RKO (cell line): ENCODE measurements at regions not wholly inside any gene's neighbourhood (a gene's known extent, or its start where the extent isn't known, plus 50 kb on each side); places are given as distances from the start of the nearest gene placed in this dataset.
"Not testable (repeated sequence)": the region's sequence is repeated elsewhere in the genome, so short reads cannot be mapped to it uniquely, and the experiment has no call there.

Experiments used
- DNase-seq: peaks from one replicate; pipeline ENCODE4 v3.0.0-alpha.2; 2016; ENCODE audit warnings: low spot score

- no peak for DNase-seq
These were observed 91.3 kb upstream of the COPS8 start for GRCh38 chr2:236994361-236994760.

DNA sequence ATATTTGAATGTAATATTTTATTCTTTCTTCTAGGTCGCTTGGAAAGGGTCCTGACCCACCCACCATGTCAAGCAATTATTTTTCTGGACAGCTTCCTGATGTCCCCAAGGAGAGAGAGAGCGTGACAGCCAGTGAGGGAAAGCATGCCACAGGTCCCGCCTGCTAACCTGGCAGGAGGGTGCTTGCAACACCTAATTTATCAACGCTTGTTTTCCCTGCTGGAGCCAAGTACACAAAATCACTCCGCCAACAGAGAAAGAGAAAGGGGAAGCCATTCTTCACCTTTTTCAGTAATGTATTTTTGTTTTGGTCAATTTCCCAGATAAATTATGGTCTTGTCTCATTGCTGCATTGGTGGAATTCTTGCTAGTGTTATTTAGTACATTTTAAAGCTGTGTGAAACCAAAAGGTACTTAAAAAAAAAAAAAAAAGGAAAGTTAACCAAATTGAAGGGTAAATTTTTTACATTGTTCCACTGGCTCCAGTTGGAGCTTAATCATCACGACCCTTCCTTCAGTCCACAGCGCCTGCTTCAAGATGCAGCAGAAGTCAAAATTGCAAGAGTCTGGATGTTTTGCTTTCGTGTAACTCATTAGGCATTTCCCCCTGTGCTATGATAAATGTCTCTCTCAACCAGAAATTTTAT is 88.5 kb upstream of the COPS8 start:
- no peak for DNase-seq

DNA sequence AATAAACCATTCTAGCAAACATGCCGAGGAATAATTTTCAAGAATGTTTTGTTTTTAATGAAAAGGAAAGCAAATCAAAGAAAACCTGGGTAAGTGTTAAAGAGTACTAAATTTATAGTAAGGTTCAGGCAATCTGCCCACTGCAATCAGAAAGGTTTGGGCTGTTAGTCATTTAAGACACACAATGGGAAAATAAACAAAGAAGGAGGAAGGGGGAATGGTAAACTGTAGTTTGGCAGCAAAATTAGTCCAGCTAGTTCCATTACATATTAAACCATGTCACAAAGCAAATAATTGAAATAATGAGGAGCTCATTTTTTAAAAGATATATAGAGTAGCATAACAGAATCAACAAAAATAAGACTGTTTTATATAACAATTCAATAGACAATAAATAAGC is 87.5 kb upstream of the COPS8 start:
- no peak for DNase-seq

DNA sequence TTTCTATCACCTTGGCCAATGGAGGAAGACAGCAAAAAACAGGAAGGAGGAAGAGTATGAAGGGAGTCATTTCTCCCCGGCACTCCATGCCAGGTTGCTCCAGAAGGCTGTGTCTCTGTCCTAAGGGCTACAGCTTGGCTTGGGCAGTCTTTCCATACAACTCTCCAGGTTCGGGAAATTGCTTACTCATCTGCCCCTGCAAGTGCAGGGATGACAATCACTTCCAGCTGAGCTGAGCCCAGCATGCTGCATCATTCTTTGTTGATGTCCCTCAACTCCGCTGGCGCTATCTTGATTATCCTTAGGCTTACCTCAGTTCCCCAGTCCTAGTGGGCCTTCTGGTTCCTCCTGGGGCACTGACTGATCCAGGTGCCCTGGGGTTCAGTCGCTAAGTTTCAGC is 86.9 kb upstream of the COPS8 start:
- no peak for DNase-seq

DNA sequence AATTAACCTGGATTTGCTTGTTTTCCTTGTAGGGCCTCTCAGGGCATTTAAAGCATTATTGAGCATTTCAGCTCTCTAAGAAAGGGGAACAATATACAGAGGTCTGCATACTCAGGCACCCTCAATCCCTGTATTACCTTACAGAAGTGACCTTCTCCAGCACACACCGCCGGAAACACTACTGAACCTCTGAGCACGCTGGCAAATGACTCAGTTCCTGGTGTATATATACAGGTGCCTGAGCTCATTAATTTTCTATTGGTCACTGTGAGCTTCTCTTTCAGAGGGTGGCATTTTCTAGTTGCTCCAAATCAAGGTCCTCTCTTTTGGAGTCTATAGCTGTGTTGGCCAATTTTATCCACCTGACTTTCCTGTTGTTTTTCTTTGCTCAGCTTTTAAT is 85.2 kb upstream of the COPS8 start:
- no peak for DNase-seq

GRCh38 chr2:237005341-237005740 is 80.3 kb upstream of the COPS8 start:
- DNase-seq, result not testable (repeated sequence)

DNA sequence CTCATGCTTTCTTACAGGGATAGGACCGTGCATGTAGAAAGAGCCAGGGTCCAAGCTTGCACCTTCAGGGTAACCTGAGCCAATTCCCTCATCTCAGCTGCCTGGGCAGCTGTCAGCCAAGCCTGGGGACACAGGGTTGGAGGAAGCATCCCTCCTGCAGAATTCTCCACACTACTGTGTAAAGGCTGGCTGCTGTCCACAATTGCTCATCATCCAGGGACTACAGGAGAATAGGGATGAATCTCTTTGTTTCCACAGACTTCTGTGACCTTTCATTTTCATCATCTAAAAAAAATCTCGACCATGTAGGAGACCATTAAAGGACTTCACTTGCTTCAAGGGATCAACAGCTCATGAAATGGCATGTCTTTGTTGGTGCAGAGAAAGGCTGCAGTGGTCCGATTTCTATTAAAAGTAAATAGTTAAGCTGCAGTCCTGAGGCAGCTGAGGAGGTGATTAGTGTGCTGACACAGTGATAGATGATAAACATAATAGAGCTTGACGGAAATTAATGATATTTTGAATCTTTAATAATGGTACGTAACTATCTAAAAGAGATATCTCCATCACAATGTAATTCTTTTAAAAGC is 74.4 kb upstream of the COPS8 start:
- DNase-seq, result no peak

DNA sequence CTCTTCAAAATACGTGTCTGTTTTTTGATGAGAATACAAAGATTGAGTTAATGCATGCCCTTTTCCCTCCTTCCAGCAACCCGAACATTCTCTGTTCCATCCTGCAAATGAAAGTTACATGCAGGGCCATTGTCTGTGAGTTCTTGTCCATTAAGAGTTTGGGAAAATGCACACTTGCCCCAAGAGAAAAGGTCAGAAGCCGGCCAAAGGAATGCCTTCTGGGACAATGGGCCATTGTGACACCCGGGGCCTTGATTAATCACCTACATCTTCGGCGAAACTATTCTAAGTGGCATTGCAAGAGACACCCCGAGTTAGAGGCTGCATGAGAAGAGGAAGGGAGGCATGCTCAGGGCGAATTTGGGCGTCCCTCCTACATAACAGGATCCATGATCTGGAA is 73.7 kb upstream of the COPS8 start:
- no peak for DNase-seq

GRCh38 chr2:237012577-237013267 is 73.0 kb upstream of the COPS8 start:
- no peak for DNase-seq

DNA sequence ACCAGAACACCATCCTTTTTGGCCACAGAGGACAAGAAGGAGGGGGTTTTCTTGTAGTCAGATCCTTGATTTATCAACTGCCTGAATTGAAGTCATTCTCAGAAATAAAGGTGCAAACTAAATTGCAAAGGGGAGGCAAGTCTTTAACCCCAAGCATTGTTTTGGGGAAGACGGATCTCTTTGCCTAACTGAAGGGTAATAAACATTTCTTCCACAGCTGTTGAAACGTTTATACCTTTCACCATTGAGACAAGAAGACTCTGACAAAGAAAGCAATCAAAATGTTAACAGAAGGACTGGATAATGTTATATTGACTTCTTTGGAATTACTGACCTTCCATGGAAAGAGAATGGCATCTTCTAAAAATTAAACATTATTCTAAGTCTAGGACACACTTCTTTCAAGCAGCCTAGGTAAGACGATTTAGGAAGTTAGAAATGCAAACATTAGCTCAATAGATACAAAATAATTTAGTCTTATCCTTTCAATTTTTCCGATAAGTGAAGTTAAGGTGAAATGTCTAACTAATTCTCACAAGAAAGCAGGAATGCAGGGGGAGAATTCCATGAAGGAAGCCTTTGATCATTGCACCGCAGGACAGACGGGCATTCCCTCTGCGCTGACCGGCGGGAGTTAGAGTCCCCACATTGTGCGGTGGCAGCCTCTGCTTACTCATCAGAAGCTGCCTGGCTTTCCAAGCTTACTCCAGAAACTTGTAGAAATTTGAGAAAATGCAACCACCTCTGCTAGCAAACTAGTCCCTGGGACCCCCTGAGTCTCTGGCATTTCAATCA is 69.4 kb upstream of the COPS8 start:
- DNase-seq, result no peak

GRCh38 chr2:237020090-237020489 is 65.6 kb upstream of the COPS8 start:
- no peak for DNase-seq

- no peak for DNase-seq
These were observed 63.2 kb upstream of the COPS8 start for GRCh38 chr2:237022533-237022932.

- DNase-seq, result no peak
These were observed 61.4 kb upstream of the COPS8 start for GRCh38 chr2:237024255-237024654.

DNA sequence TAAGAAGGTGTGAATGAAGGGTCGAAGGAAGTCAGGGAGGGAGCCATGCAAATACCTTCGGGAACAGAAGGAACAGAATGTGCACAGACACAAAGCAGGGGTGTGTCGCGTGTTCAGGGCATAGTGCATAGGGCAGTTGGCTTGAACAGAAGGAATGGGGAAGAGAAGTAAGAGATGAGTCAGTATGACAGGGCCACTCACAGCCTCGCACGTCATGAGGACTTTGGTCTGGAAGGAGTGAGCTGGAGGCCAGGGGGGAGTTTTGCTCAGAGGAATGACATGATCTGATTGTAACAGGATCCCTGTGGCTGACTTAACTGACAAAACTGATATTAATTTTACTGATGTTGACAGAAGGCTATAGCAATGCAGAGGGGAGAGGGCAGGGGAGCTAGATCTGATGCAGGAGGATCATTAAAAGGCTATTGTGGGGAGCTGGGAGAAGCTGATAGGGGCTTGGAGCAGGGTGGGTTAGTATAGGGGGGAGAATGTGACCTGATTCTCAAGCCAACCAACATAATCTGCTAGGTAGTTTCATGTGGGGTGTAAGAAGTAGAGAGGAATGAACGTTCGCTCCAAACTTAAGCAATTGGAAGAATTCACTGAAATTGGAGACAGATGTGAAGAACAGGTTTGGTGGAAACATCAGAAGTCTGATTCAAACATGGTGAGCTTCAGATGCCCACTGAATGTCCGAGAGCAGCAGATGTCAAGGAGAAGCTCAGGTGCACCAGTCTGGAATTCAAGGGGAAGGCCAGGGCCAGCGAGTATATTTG is 60.4 kb upstream of the COPS8 start:
- peak; percentile 83 for DNase-seq

DNA sequence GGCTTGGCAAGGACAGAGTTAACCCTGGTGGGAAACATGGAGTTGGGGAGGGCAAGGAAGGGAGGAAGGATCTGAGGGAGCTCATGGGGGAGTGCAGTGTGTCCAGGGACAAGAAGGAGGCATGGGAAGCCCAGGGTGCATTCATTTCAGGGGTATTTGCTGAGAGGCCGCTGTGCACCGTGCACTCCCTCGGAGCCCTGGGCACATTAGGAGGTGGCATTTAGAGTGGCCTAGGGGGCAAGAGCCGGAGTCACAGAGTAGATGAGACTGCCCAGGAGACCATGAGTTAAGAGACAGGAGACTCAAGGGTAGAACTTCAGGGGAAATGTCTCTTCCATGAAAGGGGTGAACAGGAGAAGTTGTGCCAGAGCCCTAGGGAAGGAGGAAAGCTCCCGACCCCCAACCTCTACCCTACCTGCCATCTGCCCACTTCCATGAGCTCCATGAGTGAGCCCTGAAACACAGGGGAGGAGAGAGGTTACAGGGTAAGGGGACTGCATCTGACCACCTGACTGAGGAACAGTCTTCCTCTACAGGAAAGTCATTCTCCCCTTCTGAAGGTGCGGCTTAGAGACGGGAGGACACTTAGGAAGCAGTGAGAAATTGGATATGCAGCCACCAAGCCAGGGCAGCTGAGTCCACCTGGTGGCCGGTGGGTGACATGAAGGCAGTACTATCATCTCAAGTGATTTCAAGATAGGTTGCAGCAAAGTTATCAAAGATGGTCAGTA is 58.5 kb upstream of the COPS8 start:
- DNase-seq, result peak; percentile 56

DNA sequence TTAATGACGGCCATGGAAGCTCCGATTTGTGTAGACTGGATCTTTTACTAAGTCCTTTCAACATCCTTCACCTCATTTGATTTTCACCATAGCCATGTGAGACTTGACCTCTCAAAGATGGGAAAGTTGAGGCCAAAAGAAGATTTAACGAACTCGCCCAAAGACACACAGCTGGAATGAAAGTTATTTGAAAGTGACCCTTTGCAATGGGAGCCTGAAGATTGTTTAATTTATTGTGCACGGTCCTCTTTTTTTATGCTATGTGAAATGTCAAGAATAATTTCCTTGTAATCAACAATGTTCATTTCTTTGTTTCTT is 58.0 kb upstream of the COPS8 start:
- no peak for DNase-seq

- no peak for DNase-seq
These were observed 55.3 kb upstream of the COPS8 start for GRCh38 chr2:237030382-237030781.

DNA sequence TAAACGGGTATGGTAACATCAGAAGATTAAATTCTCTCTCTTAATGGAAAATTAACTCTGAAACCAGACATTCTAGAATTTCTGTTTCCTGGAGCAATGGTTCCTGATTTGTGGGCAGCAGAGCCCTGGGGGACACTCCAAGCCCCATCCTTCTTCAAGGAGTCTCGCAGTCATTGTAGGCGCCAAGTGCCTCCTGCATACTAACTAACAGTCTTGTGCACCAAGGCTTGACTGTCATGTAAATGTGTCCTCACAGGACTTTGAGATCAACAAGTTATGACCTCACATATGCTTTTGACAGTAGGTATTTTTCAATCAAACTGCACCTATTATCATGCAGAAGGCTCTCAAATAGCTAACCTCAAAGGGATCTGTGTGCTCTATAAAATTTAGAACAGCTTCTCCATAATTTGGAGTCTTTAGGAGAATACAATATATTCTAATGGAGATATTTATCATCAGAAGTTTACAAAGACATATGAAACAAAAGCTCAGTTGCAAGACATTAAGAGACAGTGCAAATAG is 52.1 kb upstream of the COPS8 start:
- no peak for DNase-seq

- DNase-seq, result no peak
These were observed 49.8 kb upstream of the COPS8 start for GRCh38 chr2:237035781-237036475.
